A673 (cell line): ENCODE measurements at regions not wholly inside any gene's neighbourhood (a gene's known extent, or its start where the extent isn't known, plus 50 kb on each side); places are given as distances from the start of the nearest gene placed in this dataset.

Experiments
- EZH2 ChIP-seq: fragments of 200-600 bp; sonication (generic); IDR thresholded peaks from 2 replicates; pipeline ENCODE4 v1.6.1; 2017; ENCODE audit warnings: borderline replicate concordance, low read depth, mild to moderate bottlenecking, mixed read lengths, antibody characterized with exemption, low read length; ENCODE audit not compliant: poor library complexity, severe bottlenecking
- TF ChIP-seq, protein P1 (sequence below): fragments of 300-800, 200-600 bp; sonication (generic); conservative IDR thresholded peaks from 2 replicates; pipeline ENCODE4 v1.5.1; 2017; ENCODE audit warnings: low read depth, mild to moderate bottlenecking, antibody characterized with exemption, low read length, moderate library complexity, mixed read lengths

DNA sequence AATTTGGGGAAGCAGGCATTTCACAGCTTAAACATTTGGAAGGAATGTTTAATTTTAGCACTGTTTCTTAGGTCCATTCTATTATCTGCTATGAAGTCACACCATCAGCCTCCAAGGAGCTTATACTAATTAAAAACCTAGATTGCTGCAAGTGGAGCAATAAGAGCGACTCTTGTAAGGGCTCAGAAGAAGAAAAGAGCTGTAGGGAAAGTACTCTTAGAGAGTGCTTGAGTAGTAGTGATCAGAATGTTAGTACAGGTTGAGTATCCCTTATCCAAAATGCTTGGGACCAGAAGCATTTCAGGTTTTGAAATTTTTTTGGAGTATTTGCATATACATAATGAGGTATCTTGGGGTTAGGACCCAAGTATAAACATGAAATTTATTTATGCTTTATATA lies 285.3 kb downstream of the UBE3D start:
- no peak for TF ChIP-seq EZH2
- TF ChIP-seq, protein P1, sequence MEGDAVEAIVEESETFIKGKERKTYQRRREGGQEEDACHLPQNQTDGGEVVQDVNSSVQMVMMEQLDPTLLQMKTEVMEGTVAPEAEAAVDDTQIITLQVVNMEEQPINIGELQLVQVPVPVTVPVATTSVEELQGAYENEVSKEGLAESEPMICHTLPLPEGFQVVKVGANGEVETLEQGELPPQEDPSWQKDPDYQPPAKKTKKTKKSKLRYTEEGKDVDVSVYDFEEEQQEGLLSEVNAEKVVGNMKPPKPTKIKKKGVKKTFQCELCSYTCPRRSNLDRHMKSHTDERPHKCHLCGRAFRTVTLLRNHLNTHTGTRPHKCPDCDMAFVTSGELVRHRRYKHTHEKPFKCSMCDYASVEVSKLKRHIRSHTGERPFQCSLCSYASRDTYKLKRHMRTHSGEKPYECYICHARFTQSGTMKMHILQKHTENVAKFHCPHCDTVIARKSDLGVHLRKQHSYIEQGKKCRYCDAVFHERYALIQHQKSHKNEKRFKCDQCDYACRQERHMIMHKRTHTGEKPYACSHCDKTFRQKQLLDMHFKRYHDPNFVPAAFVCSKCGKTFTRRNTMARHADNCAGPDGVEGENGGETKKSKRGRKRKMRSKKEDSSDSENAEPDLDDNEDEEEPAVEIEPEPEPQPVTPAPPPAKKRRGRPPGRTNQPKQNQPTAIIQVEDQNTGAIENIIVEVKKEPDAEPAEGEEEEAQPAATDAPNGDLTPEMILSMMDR, result no peak
